Adipocyte (in vitro differentiated cells): ENCODE measurements at regions not wholly inside any gene's neighbourhood (a gene's known extent, or its start where the extent isn't known, plus 50 kb on each side); places are given as distances from the start of the nearest gene placed in this dataset.
A peak's percentile ranks its signal among the peaks of the same experiment; 100 is the strongest.

Experiments used
- DNase-seq: peaks from one replicate; pipeline ENCODE4 v3.0.0-alpha.2; 2015; ENCODE audit warnings: low read depth
- H3K27me3 ChIP-seq: replicated peaks from 2 replicates; pipeline ENCODE4 v1.7.0; 2013; ENCODE audit warnings: mild to moderate bottlenecking, low read length, moderate library complexity; ENCODE audit not compliant: control insufficient read depth, insufficient read depth
- H3K36me3 ChIP-seq: 2 replicates; pipeline ENCODE4 v1.7.0; 2013; ENCODE audit warnings: low read length, mild to moderate bottlenecking, moderate library complexity; ENCODE audit not compliant: control insufficient read depth, insufficient read depth, severe bottlenecking
- H3K4me1 ChIP-seq: 2 replicates; pipeline ENCODE4 v1.7.0; 2013; ENCODE audit warnings: mild to moderate bottlenecking, low read length, moderate library complexity; ENCODE audit not compliant: control insufficient read depth, insufficient read depth
- H3K4me3 ChIP-seq: 2 replicates; pipeline ENCODE4 v1.7.0; 2013; ENCODE audit warnings: mild to moderate bottlenecking, low read length, moderate library complexity
- H3K9ac ChIP-seq: 2 replicates; pipeline ENCODE4 v1.7.0; 2013; ENCODE audit warnings: mild to moderate bottlenecking, low read length, moderate library complexity
- H3K9me3 ChIP-seq: 2 replicates; pipeline ENCODE4 v1.7.0; 2013; ENCODE audit warnings: mild to moderate bottlenecking, low read length, moderate library complexity; ENCODE audit not compliant: control insufficient read depth

DNA sequence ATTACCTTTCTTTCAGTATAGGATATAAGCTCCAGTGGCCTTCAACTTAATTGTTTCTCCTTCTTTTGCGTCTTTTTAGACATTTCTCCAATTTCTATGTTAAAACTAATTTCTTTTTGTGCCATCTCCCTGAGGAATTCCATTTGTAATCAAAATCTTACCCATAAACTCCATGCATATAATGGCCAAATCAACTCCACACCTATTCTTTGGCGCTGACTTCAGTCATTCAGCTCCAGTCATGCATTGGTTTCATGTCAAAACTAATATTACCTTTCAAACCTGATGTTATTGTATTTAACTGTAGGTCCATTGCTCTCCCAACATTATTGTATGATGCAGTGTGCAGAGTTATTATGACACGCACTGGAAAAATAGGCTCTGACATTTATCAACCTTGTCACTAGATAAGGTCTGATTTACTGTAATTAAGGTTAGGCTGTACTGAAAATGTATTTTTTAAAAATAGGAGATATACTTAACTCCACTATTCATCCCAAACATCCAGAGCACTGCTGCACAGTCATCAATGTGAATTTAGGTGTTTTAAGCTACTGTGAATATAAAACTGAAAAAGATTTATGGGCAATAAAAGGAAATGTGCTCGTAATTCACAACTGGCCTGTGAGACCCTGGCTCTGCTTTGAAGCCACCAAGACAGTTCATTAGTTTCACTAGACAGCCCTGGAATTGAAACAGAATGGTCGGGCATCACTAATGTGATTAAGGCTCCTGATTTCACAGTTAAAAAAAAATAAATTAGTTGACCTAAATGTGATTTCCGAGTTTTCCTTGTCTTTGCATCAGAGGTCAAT, 180.6 kb upstream of the GRIA4 start:
- no peaks in the 10 kb centered on the region for H3K4me1 ChIP-seq
- no peaks in the 10 kb centered on the region for H3K9me3 ChIP-seq
- H3K9ac ChIP-seq = no peak overlapping the region
- DNase-seq = no peak
- no peak overlapping the region for H3K4me3 ChIP-seq
- no peaks in the 10 kb centered on the region for H3K36me3 ChIP-seq
- H3K27me3 ChIP-seq = no peaks in the 10 kb centered on the region

- no peak overlapping the region for H3K9ac ChIP-seq
Observed at GRCh38 chr11:105407101-105407500, 202.8 kb upstream of the GRIA4 start.

GRCh38 chr11:105401269-105401809, 208.5 kb upstream of the GRIA4 start:
- Histone ChIP-seq H3K9me3 (no peaks in the 10 kb centered on the region), H3K36me3 (no peaks in the 10 kb centered on the region), H3K4me3 (no peak overlapping the region), H3K4me1 (no peaks in the 10 kb centered on the region), H3K27me3 (no peaks in the 10 kb centered on the region), H3K9ac (no peak overlapping the region)
- no peak for DNase-seq

More at GRCh38 chr11:105407101-105407500, 202.8 kb upstream of the GRIA4 start:
- Histone ChIP-seq H3K36me3 (no peaks in the 10 kb centered on the region), H3K9me3 (no peaks in the 10 kb centered on the region), H3K4me1 (no peaks in the 10 kb centered on the region), H3K27me3 (no peaks in the 10 kb centered on the region), H3K4me3 (no peak overlapping the region)
- no peak for DNase-seq

DNA sequence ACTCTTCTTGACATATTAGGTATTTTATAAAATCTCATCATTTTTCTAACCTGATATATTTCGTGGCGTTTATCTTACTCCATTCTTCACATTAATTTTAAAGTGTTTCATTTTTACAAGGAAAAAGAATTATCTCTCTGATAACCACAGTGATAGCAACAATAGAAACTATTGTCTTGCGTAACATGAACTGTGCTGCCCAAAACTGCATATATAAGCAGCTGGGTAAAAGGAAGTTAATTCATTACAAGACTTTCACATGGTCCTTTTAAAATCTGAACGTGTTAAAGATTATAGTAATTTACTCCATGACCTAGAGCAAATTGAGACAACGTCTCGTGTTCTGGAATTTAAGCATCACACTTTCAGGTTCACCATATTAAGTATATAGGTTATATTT, 210.4 kb upstream of the GRIA4 start:
- DNase-seq = no peak
- no peaks in the 10 kb centered on the region for H3K27me3 ChIP-seq

DNA sequence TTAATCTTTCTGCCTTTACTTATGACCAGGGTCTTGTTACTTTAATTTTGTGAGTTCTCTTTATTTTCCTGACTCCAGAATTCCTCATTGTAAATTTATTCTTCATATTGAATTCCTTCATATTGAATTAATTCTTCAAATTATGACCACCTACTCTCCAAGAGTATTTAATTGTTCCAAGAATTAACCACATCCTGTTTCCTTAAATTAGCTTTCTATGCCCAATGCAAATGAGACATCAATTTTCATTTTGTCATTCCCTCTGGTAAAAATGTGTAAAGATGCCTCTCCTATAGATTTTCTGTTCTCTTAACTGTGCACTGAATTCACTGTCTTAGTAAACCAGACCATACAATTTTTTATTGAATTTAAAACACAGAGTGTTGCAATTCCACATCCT, 211.2 kb upstream of the GRIA4 start:
- DNase-seq = no peak
- Histone ChIP-seq H3K4me3 (no peak overlapping the region), H3K9ac (no peak overlapping the region), H3K36me3 (no peaks in the 10 kb centered on the region), H3K27me3 (no peaks in the 10 kb centered on the region), H3K4me1 (no peaks in the 10 kb centered on the region), H3K9me3 (no peaks in the 10 kb centered on the region)

More for the DNA sequence above, 210.4 kb upstream of the GRIA4 start:
- no peaks in the 10 kb centered on the region for H3K4me1 ChIP-seq
- no peaks in the 10 kb centered on the region for H3K9me3 ChIP-seq
- H3K4me3 ChIP-seq = no peak overlapping the region
- H3K9ac ChIP-seq = no peak overlapping the region
- H3K36me3 ChIP-seq = no peaks in the 10 kb centered on the region

DNA sequence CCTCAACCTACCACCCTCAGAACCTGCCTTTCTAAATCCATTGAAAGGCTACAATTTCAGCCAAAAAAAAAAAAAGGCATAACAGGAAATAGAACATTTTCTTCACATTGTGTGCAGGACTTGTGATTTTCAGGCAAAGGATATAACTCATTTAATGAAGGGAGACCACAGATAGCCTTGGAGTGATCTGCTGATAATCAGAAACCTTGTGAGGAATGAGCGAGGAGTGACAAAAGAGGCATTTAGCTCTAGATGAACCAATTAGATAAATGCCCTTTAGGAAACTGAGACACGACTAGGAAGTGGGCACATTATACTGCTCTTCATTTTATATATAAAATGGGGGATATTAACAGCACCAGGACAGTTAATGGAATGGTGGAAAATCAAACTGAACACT, 216.5 kb upstream of the GRIA4 start:
- Histone ChIP-seq H3K9ac (no peak overlapping the region), H3K27me3 (no peaks in the 10 kb centered on the region), H3K36me3 (no peaks in the 10 kb centered on the region), H3K4me3 (no peak overlapping the region), H3K4me1 (peaks cover 6% of the 10 kb centered on the region), H3K9me3 (no peaks in the 10 kb centered on the region)
- DNase-seq = no peak

DNA sequence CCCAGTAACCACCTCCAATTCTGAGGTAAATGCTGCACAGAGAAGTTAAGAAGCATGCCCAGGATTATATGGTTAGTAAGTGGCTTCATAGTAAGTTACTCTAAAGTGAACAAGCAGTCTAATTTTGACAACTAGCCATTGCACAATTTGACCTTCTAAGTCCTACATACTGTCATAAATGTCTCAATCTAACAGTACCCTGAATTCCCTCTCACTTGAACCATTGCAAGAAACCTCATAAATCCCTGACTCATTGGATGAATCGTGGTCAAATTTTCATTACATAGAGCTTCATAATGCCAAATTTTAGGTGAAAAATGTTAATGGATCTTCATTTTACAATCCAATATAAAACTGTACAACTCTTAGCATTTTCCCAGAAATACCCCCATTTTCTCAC, 217.3 kb upstream of the GRIA4 start:
- peak; percentile 5 for DNase-seq
- H3K9ac ChIP-seq = no peak overlapping the region
- no peak overlapping the region for H3K4me3 ChIP-seq
- H3K4me1 ChIP-seq = peaks cover 6% of the 10 kb centered on the region
- H3K36me3 ChIP-seq = no peaks in the 10 kb centered on the region
- H3K9me3 ChIP-seq = no peaks in the 10 kb centered on the region
- no peaks in the 10 kb centered on the region for H3K27me3 ChIP-seq

GRCh38 chr11:105389952-105390351, 219.9 kb upstream of the GRIA4 start:
- H3K27me3 ChIP-seq = no peaks in the 10 kb centered on the region
- H3K4me3 ChIP-seq = no peak overlapping the region
- H3K9me3 ChIP-seq = no peaks in the 10 kb centered on the region
- H3K4me1 ChIP-seq = peaks cover 6% of the 10 kb centered on the region
- DNase-seq = no peak
- H3K9ac ChIP-seq = no peak overlapping the region
- H3K36me3 ChIP-seq = no peaks in the 10 kb centered on the region

- no peaks in the 10 kb centered on the region for H3K9me3 ChIP-seq
- H3K27me3 ChIP-seq = no peaks in the 10 kb centered on the region
- no peak overlapping the region for H3K9ac ChIP-seq
- no peak for DNase-seq
- no peaks in the 10 kb centered on the region for H3K36me3 ChIP-seq
- H3K4me3 ChIP-seq = no peak overlapping the region
- peaks cover 6% of the 10 kb centered on the region for H3K4me1 ChIP-seq
Observed at GRCh38 chr11:105388006-105388405, 221.9 kb upstream of the GRIA4 start.

DNA sequence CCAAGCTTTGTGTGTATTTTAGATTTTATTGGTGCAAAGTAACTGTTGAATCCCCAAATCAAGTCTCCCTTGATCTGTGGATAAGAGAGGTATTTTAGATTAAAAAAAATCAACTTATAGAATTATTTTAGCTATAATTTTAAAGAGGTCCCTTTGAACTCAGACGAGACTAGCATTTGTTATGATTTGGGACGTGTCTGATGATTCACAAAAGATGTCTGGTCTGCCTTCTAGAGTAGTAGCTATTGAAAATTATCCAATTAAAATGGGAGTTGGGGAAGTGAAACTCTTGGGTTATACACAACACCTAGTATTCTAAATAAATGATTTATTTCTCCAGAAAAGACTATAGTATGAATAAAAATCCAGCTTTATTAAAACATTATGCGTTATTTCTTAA, 227.9 kb upstream of the GRIA4 start:
- H3K9ac ChIP-seq = no peak overlapping the region
- H3K27me3 ChIP-seq = no peaks in the 10 kb centered on the region
- no peak for DNase-seq
- H3K36me3 ChIP-seq = no peaks in the 10 kb centered on the region
- H3K9me3 ChIP-seq = no peaks in the 10 kb centered on the region
- H3K4me3 ChIP-seq = no peak overlapping the region
- H3K4me1 ChIP-seq = no peaks in the 10 kb centered on the region

DNA sequence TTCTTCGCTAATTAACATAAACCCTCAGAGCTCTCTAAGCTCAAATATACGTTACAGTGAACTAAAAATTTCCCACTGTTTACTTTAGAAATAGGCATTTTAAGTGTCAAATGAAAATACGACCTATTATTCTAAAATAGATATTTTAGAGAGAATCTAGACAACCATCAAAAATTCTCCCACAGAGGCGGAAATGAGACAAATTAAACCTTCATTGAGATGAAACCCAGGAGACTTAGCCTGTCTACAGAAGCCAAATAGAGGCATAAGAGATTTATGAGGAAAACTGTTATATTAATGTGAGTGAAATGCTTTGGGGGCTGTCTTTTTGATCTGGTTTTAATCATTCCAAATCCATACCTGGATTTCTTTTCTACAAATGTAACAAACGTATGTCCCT, 232.0 kb upstream of the GRIA4 start:
- peaks cover 11% of the 10 kb centered on the region for H3K9me3 ChIP-seq
- no peaks in the 10 kb centered on the region for H3K27me3 ChIP-seq
- H3K4me3 ChIP-seq = no peak overlapping the region
- H3K9ac ChIP-seq = no peak overlapping the region
- no peaks in the 10 kb centered on the region for H3K36me3 ChIP-seq
- no peak for DNase-seq
- H3K4me1 ChIP-seq = no peaks in the 10 kb centered on the region

DNA sequence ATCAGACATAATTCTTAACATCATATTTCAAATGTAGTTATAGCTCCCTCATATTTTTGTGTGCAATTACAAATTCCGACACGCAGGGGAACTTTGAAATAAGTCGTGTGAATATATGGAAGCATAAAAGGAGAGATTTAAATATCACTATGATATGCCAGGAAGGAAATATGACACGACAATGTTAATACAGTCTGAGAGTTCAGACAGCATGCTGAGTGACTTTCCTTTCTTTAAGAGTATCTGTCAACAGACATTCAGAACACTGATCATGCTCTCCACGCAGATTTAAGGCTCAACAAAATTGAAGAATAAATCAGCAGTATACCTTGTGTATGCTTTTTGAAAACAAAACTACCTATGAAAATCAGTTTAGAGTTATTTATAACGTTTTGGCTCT, 232.6 kb upstream of the CARD18 start:
- Histone ChIP-seq H3K9me3 (peaks cover 11% of the 10 kb centered on the region), H3K9ac (no peak overlapping the region), H3K36me3 (no peaks in the 10 kb centered on the region), H3K4me3 (no peak overlapping the region), H3K27me3 (no peaks in the 10 kb centered on the region), H3K4me1 (no peaks in the 10 kb centered on the region)
- DNase-seq = no peak
